Testis (tissue), 2 donors: ENCODE measurements at regions not wholly inside any gene's neighbourhood (a gene's known extent, or its start where the extent isn't known, plus 50 kb on each side); places are given as distances from the start of the nearest gene placed in this dataset.

Source experiments
- DNase-seq: peaks from one replicate; pipeline ENCODE4 v3.0.0-alpha.2; 2019
- H3K27ac ChIP-seq, 2 donors: fragments of 200-600 bp; sonication (generic); one replicate each; pipeline ENCODE4 v1.5.1; 2019
- H3K27me3 ChIP-seq: fragments of 200-600 bp; sonication (generic); one replicate; pipeline ENCODE4 v1.5.1; 2019
- H3K36me3 ChIP-seq: fragments of 200-600 bp; sonication (generic); one replicate; pipeline ENCODE4 v1.5.1; 2017; ENCODE audit warnings: low read depth; ENCODE audit errors: missing control alignments
- H3K4me1 ChIP-seq: fragments of 200-600 bp; sonication (generic); one replicate; pipeline ENCODE4 v1.5.1; 2019
- H3K4me3 ChIP-seq, 2 donors: fragments of 200-600 bp; sonication (generic); one replicate each; pipeline ENCODE4 v1.5.1; 2017 to 2019
- H3K9me3 ChIP-seq: fragments of 200-600 bp; sonication (generic); one replicate; pipeline ENCODE4 v1.5.1; 2017
- CTCF ChIP-seq, 3 experiments: fragments of 450-650 bp in 2 of 3; fragments of 200-600 bp in 1 of 3; sonication (generic) in 1 of 3; IDR thresholded peaks; one replicate each; pipeline ENCODE4 v1.5.1; 2016 to 2019; ENCODE audit warnings: antibody characterized with exemption in 3 of 3, mild to moderate bottlenecking in 2 of 3, moderate library complexity in 1 of 3
- POLR2A ChIP-seq: fragments of 450-650 bp; IDR thresholded peaks from one replicate; pipeline ENCODE4 v1.6.1; 2017; ENCODE audit warnings: antibody characterized with exemption, mild to moderate bottlenecking, moderate library complexity
- WGBS, 2 donors: methylation state at CpG; one replicate each; pipeline ENCODE4 v1.1.5; 2018; 5-methylcytosine and 5-hydroxymethylcytosine counted together
- intact Hi-C: fragments of 100-400 bp; cut with DNase I; formaldehyde crosslinking; loops from one replicate; pipeline ENCODE4 v1.15.1; 2023; ENCODE audit warnings: low total_unique reads

- no peak for DNase-seq
- no peak for TF ChIP-seq POLR2A
- no peak for TF ChIP-seq CTCF (IDR thresholded peaks at IDR 0.05)
- intact Hi-C loops = no loop called here
- H3K27ac ChIP-seq = no peak overlapping the region
- 62 to 67% methylated on average over 3 of the region's 3 CpGs for WGBS, 2 donors
- no peaks in the 10 kb centered on the region for H3K36me3 ChIP-seq
- no peak overlapping the region for H3K4me3 ChIP-seq
- no peaks in the 10 kb centered on the region for H3K27me3 ChIP-seq
- no peaks in the 10 kb centered on the region for H3K9me3 ChIP-seq
- H3K4me1 ChIP-seq = no peaks in the 10 kb centered on the region
These were observed 755.8 kb upstream of the FBXO33 start for GRCh38 chr14:40188006-40188405.

GRCh38 chr14:40164083-40164482, 731.9 kb upstream of the FBXO33 start:
- intact Hi-C loops = no loop called here
- WGBS, 2 donors = 25 to 40% methylated on average over 1 to 5 of the region's 5 CpGs
- no peak for DNase-seq
- Histone ChIP-seq H3K36me3 (no peaks in the 10 kb centered on the region), H3K9me3 (no peaks in the 10 kb centered on the region), H3K4me3 (no peak overlapping the region), H3K27me3 (no peaks in the 10 kb centered on the region), H3K4me1 (no peaks in the 10 kb centered on the region), H3K27ac (no peak overlapping the region)
- TF ChIP-seq POLR2A (no peak), CTCF (IDR thresholded peaks at IDR 0.05) (no peak)

- Histone ChIP-seq H3K27ac (no peak overlapping the region), H3K27me3 (no peaks in the 10 kb centered on the region), H3K4me3 (no peak overlapping the region), H3K36me3 (no peaks in the 10 kb centered on the region), H3K4me1 (no peaks in the 10 kb centered on the region), H3K9me3 (no peaks in the 10 kb centered on the region)
- DNase-seq = no peak
- intact Hi-C loops = no loop called here
- no peak for TF ChIP-seq CTCF (IDR thresholded peaks at IDR 0.05)
- TF ChIP-seq POLR2A = no peak
These were observed 707.4 kb upstream of the FBXO33 start for GRCh38 chr14:40139657-40140056.

GRCh38 chr14:40133463-40133862, 701.2 kb upstream of the FBXO33 start:
- no peak for TF ChIP-seq CTCF (IDR thresholded peaks at IDR 0.05)
- TF ChIP-seq POLR2A = no peak
- no peak overlapping the region for H3K27ac ChIP-seq
- no peaks in the 10 kb centered on the region for H3K9me3 ChIP-seq
- no peaks in the 10 kb centered on the region for H3K27me3 ChIP-seq
- intact Hi-C loops = no loop called here
- H3K36me3 ChIP-seq = no peaks in the 10 kb centered on the region
- no peak for DNase-seq
- 77 to 83% methylated on average over 2 of the region's 2 CpGs for WGBS, 2 donors
- no peak overlapping the region for H3K4me3 ChIP-seq
- no peaks in the 10 kb centered on the region for H3K4me1 ChIP-seq

GRCh38 chr14:40129159-40129558, 696.9 kb upstream of the FBXO33 start:
- H3K9me3 ChIP-seq = no peaks in the 10 kb centered on the region
- no peaks in the 10 kb centered on the region for H3K36me3 ChIP-seq
- no peaks in the 10 kb centered on the region for H3K27me3 ChIP-seq
- no peaks in the 10 kb centered on the region for H3K4me1 ChIP-seq
- no peak for DNase-seq
- no peak overlapping the region for H3K4me3 ChIP-seq
- no peak overlapping the region for H3K27ac ChIP-seq
- no peak for TF ChIP-seq CTCF (IDR thresholded peaks at IDR 0.05)
- TF ChIP-seq POLR2A = no peak
- intact Hi-C loops = no loop called here
